HG03060 (cell line): ENCODE measurements at regions not wholly inside any gene's neighbourhood (a gene's known extent, or its start where the extent isn't known, plus 50 kb on each side); places are given as distances from the start of the nearest gene placed in this dataset.

ENCODE experiments used
- ATAC-seq: cut with Tn5 transposase; IDR thresholded peaks from one replicate; pipeline ENCODE4 v1.9.1; 2021; ENCODE audit warnings: low read depth, moderate number of reproducible peaks; ENCODE audit not compliant: unreplicated experiment

DNA sequence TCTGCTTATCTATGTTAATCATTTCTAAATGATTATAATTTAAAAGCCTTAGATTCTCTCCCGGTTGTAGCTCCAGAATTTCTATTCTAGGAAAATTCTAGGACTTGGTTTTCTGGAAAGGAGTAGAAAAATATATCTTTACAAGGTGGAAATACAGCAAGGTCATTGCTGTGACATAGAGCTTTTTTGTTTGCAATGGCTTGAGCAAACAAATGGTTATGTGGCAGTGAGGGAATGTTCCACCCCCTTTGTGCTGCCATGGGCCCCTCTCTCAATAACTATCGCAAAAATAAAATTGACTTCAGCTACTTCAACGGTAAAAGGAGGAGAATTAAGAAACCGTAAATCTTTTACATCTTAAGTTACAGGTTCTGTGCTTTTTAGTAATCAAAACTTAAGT, 517.1 kb downstream of the EPHA3 start:
- no peak for ATAC-seq

DNA sequence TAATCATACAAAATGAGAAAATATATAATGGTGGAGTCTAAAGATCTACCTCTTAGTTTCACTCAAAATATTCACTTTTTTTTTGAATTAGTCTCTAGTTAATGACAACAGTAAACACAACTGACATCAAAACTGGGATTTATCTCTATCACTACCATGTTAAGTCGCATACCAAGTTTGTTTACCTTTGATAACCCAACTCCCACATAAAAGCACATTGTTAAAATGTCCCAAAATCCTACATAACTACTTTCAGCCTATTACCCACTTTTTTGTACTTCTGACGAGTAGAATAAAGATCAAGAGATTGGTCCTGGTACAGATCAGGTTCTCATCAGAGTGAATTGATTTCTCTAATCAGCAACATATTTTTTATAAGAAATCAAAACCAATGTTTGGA, 518.5 kb downstream of the EPHA3 start:
- no peak for ATAC-seq

DNA sequence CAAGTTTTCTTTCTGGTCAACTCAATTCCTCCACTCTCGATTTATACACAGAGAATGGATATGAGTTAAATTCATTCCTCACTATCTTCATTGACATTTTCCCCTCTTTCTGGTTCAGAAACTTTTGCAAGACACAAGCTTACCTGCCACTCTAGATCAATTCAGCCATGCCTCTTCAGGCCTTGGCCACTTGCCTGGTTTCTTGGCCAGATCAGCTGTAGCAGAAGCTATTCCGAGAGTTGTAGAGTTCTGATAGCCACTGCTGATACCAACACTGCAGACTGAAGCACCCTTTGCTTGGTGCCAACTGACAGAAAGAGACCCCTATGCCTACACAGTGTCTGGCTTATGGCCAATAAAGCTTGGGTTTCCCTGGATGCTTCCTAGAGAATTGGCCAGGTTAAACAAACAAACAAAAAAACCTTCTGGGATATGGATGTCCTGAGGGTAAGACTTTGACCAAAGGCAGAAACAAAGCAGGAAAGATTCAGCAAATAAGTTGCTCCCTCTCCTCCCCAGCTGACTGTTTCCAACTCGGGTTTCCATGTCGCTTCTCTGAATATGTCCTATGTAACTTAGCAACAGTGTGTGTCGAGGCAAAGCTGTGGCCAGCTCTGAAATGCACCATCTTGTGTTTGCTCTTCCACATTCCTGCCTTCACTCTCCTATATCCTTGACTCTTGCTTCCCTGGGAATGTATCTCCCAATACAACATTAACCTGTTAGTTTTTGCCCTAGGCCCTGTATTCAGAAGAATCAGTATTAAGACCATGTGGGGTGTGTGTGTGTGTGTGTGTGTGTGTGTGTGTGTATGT, 521.6 kb downstream of the EPHA3 start:
- no peak for ATAC-seq

DNA sequence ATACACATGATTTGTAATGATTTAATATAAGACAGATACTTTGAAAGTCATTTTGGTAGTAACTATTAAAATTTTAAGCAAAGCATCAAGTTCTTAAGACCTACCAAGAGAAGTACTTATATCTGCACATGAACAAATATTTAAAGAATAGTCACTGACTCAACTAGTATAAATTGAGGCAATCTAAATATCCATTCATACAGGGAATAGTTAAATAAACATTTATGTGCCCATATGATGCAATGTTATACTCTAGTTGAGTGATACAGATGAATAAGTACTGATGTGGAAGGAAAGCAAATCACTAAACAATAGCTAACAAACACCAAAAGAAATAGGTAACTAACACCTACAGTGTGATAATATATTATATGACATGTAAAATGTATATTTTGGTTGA, 527.7 kb downstream of the EPHA3 start:
- no peak for ATAC-seq

DNA sequence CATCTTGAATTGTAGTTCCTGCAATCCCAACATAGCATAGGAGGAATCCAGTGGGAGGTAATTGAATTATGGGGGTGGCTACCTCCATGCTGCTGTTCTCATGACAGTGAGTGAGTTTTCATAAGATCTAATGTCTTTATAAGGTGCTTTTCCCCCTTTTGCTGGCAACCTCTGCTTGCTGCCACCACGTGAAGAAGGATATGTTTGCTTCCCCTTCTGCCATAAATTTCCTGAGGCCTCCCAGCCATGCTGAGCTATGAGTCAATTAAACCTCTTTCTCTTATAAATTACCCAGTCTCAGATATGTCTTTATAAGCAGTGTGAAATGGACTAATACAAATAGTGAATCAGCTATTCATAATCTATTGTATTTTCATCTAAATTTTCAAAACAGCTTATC, 537.3 kb downstream of the EPHA3 start:
- ATAC-seq: no peak

DNA sequence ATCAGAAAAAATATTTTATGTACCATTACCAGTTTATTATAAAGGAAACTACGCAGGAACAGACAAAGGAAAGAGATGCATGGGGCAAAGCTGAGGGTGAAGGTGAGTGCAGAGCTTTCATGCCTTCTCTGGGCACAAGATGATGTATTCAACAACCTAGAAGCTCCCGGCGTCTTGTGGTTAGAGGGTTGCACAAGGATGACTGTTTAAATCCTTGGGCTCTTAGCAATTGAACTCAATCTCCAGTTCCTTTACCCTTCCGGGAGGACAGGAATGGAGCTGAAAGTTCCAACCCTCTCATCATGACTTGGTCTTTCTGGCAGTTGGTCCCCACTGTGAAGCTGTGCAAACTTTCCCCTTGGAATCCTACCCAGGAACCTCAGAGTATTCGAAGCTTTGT, 542.0 kb downstream of the EPHA3 start:
- ATAC-seq: no peak

DNA sequence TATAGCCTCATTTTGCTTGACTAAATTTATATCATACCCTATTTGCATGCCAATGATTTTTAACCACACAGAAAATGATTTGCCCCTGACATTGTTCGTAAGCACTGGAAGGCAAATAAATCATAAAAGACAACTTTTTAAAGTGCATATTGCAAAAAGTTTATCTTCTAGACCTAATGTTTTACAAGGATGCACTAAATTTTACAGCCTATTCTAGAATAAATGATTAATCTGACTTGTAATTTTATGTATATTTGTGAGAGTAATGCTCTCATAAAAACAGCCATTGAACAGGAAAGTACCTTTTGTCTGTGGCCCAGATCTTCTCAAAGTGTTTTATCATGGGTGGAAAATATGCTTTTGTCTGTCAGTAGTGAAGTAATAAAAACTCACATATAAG, 546.6 kb downstream of the EPHA3 start:
- ATAC-seq: no peak

DNA sequence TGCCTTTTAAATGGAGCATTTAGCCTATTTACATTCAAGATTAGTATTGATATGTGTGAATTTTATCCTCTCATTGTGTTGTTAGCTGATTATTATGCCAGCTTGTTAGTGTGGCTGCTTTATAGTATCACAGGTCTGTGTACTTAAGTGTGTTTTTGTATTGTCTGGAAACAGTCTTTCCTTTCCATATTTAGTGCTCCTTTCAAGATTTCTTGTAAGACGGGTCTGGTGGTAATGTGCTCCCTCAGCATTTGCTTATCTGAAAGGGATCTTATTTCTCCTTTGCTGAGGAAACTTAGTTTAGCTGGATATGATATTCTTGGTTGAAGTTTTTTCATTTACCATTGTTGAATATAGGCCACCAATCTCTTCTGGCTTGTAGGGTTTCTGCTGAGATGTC, 549.0 kb downstream of the EPHA3 start:
- no peak for ATAC-seq

DNA sequence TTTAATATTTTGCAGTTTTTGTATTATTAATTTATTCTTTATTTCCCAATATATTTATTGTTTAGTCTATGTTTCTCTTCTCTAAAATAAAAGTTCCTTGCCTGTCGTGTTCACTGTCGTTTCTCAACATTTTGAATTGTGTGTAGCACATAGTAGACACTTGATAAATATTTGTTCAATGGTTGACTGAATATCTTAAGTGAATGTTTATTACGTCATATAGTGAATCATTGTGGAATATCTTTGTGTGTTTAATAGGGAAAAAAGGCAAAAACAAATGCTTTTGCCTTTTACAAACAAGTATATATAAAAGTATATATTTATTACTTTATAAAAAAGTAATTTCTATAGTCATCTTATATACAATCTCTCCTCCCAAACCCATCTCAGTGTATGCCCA, 572.3 kb downstream of the EPHA3 start:
- no peak for ATAC-seq

DNA sequence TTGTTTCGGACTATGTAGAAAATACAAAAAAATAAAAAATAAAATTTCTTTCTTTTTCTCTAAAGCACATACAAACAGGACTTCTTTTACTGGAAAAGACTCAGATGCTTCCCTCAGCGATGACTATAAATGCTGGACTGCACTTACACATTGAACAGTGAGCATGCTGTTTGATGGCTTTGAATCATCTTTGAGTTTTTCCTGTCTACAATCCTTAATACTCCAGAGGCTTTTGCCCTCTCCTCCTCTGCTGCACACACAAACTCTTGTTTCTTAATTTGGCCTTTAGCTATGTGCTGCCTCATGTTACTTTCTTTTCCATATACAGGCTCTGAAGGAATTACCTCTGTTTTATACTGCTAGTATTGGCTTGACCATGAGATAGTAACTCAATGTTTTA, 575.1 kb downstream of the EPHA3 start:
- ATAC-seq: no peak

DNA sequence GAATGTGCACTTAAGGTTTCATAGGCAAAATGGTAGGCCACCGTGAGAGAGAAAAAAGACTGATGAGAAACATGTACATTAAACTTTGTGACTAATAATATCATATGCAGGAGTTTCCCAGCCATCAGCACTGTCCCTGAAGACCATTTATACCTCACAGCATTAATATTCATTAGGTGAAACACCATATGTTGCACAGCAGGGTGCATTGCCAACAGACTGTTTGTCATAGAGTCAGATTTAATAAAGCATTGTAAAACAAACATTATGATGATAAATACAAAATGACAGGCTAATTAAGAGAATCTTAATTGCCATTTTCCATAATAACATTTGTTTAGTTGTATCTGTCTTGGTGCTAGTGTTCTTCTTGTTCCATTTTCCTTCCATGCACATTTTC, 578.3 kb downstream of the EPHA3 start:
- ATAC-seq: no peak

DNA sequence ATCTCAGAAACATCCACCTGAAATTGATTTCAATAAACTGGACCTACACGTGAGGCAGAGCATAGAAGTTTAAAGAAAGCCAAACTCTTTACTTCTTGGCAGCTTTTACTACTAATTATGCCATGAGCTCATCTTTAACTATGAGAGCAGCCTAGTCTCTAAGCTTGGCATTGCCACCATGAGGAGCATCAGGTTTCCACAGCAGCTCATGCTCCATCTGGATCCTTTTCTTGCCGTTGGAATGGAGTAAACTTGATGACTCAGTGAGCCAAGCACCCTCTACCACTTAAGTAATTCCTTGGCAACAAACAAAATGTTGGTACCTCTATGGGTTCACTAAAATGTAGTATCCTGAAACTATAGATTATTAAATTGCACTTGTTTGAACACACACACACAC, 583.2 kb downstream of the EPHA3 start:
- ATAC-seq: no peak

DNA sequence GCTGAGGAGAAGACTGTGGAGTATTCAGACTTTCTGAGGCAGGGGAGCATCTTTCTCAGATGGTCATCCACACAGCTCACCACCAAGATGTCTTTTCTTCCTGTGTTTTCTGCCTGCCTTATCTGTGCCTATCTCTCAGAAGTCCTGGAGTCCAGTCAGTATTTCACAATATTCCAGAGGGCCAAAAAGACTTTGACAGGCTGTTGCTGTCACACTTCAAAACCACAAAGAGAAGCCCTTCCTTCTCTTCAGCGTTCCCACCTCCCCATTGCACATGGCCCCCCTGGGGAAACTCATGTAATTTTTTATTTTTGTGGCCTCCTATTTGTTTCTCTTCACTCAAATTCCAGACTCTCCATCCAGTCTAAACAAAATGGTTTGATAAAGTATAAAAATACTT, 585.2 kb downstream of the EPHA3 start:
- no peak for ATAC-seq

DNA sequence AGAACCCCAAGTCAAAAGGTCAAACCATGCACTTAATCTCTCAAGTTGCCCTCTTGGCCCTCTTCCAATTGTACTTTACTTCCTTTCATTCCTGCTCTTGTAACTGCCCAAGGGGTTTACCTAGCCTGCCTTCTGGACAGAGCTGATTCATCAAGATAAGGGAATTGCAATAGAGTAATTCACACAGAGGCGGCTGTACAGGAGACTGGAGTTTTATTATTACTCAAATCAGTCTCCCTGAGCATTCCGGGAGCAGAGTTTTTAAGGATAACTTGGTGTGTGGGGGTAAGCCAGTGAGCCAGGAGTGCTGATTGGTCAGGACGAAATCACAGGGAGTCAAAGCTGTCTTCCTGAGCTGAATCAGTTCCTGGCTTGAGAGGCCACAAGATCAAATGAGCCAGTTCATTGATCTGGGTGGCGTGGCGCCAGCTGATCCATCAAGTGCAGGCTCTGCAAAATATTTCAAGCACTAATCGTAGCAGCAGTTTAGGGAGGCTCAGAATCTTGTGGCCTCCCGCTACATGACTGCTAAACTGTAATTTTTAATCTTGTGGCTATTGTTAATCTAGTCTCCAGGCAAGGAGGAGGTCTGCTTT, 590.0 kb downstream of the EPHA3 start:
- ATAC-seq: no peak

DNA sequence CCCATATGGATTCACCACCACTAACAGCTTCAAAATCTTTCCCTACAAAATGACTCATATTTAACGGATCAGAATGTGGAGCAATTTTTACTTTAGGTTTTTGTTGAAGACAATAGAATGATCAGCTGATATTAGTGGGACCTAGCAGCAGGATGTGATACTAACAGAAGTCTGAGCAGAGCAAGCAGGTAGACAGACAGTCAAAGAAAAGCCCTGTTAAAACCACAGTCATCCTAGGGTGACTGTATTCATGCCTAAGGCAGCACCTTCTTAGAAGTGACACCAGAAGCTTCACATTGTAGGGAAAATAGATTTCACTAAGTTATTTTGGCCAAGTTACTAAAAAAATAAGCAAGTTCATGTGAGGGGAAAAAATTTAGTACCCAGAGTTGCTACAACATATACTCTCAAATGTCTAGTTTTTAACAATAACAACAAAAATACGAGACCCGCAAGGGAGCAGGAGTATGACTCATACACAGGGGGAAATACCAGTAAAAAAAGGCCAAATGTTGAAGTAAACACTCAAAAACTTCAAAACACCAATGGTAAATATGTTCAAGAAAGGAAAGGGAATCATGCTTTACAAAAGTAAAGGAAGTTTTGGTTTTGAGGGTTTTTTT, 590.9 kb downstream of the EPHA3 start:
- ATAC-seq: no peak

DNA sequence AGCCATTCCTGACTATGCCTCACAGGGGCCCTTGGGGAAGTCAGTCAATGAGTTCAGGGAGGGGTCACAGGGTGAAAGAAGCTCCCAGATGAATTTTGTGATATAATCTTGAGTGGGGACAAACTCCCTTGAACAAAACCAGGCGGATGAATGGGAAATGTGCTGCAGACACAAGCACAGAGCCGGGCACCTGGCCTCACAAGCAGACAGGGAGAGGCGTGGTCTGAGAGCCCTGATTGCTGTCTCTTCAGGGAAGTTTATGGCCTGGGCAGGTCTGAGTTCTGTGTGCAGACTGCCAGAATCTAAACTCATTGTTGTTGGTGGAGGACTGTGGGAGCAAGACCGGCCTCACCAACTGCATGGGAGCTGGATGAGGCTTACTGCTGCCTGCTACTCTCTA, 591.8 kb downstream of the EPHA3 start:
- ATAC-seq: no peak

DNA sequence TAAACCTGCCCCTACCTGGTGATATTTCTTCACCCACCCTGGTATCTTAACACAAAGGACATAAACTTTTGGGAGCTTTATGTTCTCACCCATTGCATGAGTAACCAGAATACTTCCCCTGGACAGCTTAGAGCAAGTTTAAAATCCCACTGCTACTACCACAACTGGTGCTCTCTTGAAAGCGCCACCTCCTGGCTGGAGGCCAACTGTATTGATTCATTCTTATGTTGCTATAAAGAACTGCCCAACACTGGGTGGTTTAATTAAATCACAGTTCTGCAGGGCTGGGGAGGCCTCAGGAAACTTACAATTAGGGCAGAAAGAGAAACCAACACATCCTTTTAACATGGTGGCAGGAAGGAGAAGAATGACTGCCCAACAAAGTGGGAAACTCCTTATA, 592.4 kb downstream of the EPHA3 start:
- no peak for ATAC-seq

DNA sequence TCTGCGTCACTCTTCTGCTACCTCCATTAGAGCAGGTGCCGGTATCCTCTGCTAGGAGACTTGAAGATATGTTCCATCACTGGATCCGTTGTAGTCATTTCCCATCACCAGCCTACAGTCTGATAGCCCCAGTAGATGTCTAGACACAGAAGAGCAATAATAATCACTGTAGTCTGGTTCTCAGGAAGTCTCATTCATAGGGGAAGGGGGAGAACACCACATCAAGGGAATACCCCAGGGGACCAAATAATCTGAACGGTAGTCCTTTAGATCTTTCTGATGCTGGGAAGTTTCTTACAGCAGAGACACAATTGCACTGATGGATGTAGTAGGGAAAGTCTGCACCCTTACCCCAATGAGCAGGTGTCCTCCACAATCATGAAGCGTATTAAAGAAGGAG, 595.0 kb downstream of the EPHA3 start:
- no peak for ATAC-seq

DNA sequence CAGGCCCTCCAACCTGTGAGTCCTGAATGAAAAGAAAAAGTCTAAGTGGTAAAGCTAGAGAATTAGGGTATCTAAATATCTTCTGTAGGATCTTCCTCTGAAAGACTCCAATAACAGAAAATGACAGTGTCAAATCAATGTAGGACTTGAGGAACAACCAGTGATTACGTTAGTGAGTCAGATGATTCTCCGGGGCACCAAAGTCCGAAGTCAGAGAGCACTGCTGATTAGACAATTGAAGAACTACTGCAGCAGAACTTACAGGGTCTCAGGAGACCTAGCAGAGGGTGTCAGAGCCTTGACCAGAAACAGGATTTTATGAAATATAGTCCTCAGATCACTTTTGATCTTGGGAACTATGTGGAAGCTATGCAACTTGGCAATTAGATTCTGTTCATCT, 605.8 kb downstream of the EPHA3 start:
- ATAC-seq: no peak

DNA sequence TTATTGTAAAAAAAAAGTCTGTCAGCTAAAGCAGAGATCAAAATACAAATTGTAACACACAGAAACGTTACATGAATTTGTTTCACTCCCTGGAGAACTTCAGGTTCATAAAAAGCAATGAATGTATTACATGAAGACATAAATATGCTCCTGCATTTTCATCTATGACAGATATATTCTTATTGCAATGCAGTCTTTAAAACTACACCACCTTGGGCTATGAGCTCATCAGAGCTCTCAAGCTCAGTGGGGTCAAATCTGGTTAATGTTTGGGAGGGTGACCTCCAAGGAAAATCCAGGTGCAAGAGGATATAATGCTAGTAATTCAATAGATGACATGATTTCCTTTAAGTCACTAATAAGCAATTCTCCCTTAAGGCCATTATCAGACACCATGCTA, 606.8 kb downstream of the EPHA3 start:
- ATAC-seq: no peak

DNA sequence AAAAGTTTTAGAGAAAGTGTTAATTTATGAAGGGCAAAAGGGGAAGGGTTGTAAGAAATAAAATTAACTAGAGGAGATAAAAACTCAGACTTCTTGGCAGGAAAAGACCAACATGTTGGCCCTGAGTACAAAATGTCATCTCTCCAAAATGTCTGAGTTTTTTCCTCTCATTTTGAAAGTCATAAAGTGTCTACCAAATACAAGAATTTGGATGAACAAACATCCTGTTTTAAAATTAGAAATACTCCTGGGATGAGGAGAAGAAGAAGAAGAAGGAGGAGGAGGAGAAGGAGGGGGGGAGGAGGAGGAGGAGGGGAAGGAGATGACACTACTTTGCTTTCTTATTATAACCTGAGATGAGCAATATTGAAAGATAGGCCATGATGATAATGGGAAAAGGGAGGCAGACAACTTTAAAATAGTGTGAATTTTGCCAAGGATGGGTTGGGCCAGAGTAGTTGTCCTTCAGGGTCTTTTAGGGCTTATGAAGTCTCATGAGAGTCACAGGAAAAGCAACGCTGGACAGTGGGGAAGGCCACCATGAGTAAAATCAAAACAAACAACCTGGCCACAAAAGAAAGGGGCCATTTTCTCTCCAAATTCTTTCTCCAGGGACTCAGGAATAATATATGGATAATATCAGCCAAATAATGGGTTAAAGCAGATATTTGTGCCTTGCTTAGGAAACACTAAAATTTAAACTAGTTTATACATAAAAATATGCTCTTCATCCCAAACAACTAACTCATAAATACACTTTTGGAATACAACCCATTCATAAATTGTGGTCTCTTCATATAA, 632.9 kb downstream of the EPHA3 start:
- no peak for ATAC-seq

DNA sequence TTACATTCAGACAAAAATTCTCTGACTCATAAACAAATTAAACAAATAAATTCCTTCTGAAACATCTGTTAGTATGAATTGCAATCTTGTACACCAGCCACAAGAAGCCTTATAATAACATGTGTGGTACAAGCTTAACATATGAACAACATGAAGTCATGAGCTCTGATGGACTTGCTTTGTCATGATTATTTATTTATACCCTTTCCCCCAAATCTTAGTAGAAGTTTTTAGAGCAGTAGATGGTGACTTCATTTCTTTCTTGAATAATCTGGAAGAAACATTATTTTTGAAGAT, 633.4 kb downstream of the EPHA3 start:
- ATAC-seq: no peak
